ES-I3 (cell line): ENCODE measurements at regions not wholly inside any gene's neighbourhood (a gene's known extent, or its start where the extent isn't known, plus 50 kb on each side); places are given as distances from the start of the nearest gene placed in this dataset.
"Not testable (repeated sequence)": the region's sequence is repeated elsewhere in the genome, so short reads cannot be mapped to it uniquely, and the experiment has no call there.

Experiments used
- H3K36me3 ChIP-seq: 2 replicates; pipeline ENCODE4 v1.6.1; 2013; ENCODE audit warnings: mild to moderate bottlenecking, low read length, control low read depth, moderate library complexity; ENCODE audit not compliant: insufficient read depth
- H3K4me1 ChIP-seq: 2 replicates; pipeline ENCODE4 v1.6.1; 2013; ENCODE audit warnings: mild to moderate bottlenecking, control low read depth, low read length; ENCODE audit not compliant: insufficient read depth
- H3K9ac ChIP-seq: 2 replicates; pipeline ENCODE4 v1.6.1; 2013; ENCODE audit warnings: low read depth, mild to moderate bottlenecking, low read length, moderate library complexity
- H3K9me3 ChIP-seq: 2 replicates; pipeline ENCODE4 v1.6.1; 2013; ENCODE audit warnings: mild to moderate bottlenecking, low read length, moderate library complexity; ENCODE audit not compliant: control insufficient read depth, insufficient read depth

DNA sequence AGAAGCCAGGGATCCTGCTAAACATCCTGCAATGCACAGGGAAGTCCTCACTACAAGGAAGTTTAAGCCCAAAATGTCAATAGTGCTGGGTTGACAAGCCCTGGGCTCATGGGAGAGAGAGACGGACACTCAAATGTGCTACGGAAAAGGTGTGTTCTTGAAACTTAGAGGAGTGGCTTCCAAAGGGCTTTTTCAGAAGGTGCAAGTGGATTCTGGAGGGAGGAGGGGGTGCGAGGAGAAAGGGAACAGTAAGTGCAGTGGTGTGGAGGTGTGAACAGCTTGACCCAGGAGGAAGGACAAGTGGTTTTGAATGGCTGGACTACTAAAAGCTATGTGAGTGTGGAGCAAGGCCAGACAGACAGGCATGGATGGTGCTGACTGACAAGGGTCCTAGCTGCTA lies 50.4 kb upstream of the CECR2 start:
- Histone ChIP-seq H3K36me3 (no peaks in the 10 kb centered on the region), H3K4me1 (peaks cover 4% of the 10 kb centered on the region; the same call in 1 of the 2 replicates), H3K9me3 (no peaks in the 10 kb centered on the region), H3K9ac (no peak overlapping the region)

GRCh38 chr22:17315310-17315709 lies 54.0 kb upstream of the CECR2 start:
- H3K4me1 ChIP-seq, result peaks cover 7% of the 10 kb centered on the region

GRCh38 chr22:17314487-17314886 lies 54.8 kb upstream of the CECR2 start:
- Histone ChIP-seq H3K4me1 (peaks cover 5% of the 10 kb centered on the region), H3K9me3 (no peaks in the 10 kb centered on the region), H3K9ac (no peak overlapping the region), H3K36me3 (no peaks in the 10 kb centered on the region)

More at GRCh38 chr22:17315310-17315709, 54.0 kb upstream of the CECR2 start:
- H3K9ac ChIP-seq, result no peak overlapping the region
- H3K36me3 ChIP-seq, result no peaks in the 10 kb centered on the region
- H3K9me3 ChIP-seq, result no peaks in the 10 kb centered on the region

- H3K9ac ChIP-seq, result no peak overlapping the region
- no peaks in the 10 kb centered on the region for H3K9me3 ChIP-seq
- no peaks in the 10 kb centered on the region for H3K36me3 ChIP-seq
- peaks cover 3% of the 10 kb centered on the region; the same call in 1 of the 2 replicates for H3K4me1 ChIP-seq
Measured at GRCh38 chr22:17313626-17314025, 55.6 kb upstream of the CECR2 start.

DNA sequence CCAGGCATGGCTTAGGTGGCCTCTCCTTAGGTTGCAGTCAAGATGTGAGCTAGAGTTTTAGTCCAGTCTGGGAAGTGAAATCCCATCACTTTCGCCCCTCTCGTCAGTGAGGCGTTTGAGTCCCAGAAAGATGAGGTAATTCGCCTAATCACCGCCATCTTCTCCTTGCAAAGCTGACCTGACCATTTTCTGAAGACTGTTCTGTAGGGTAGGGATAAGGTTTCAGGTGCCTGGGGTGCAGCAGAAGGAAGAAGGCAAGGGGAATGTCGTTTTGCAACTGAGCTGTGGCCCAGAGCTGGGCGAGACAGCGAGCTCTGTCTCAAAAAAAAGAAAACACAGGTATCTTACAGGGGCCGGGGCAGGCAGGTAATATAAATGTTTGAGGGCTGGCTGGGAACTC lies 61.7 kb upstream of the CECR2 start:
- Histone ChIP-seq H3K36me3 (no peaks in the 10 kb centered on the region), H3K9me3 (no peaks in the 10 kb centered on the region), H3K9ac (no peak overlapping the region), H3K4me1 (peaks cover 14% of the 10 kb centered on the region; the same call in 1 of the 2 replicates)

GRCh38 chr22:17305076-17305475 lies 64.2 kb upstream of the CECR2 start:
- H3K36me3 ChIP-seq, result no peaks in the 10 kb centered on the region
- H3K9me3 ChIP-seq, result no peaks in the 10 kb centered on the region
- H3K4me1 ChIP-seq, result peaks cover 14% of the 10 kb centered on the region; the same call in 1 of the 2 replicates
- H3K9ac ChIP-seq, result no peak overlapping the region

- H3K9ac ChIP-seq, result no peak overlapping the region
Measured at GRCh38 chr22:17303840-17304779, 65.2 kb upstream of the CECR2 start.

DNA sequence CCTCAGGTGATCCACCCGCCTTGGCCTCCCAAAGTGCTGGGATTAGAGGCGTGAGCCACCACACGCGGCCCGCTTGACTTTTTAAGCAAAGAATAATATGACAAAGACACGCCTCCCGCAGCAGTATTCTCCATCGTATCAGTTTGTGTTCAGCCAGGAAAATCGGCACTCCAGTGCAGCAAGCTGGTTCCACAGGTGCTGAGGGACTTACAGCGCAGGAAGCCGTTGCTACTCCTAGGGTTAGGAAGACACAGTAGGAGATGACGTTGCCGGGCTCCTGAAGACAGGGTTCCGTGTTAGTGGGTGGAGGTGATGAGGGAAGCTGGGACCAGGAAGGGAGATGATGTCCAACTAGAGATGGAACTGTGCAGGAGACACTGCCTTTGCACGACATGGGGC lies 65.8 kb upstream of the CECR2 start:
- peaks cover 14% of the 10 kb centered on the region; the same call in 1 of the 2 replicates for H3K4me1 ChIP-seq
- no peaks in the 10 kb centered on the region for H3K36me3 ChIP-seq
- H3K9me3 ChIP-seq, result peaks cover 5% of the 10 kb centered on the region
- H3K9ac ChIP-seq, result no peak overlapping the region

More at GRCh38 chr22:17303840-17304779, 65.2 kb upstream of the CECR2 start:
- peaks cover 5% of the 10 kb centered on the region for H3K9me3 ChIP-seq
- no peaks in the 10 kb centered on the region for H3K36me3 ChIP-seq
- peaks cover 14% of the 10 kb centered on the region; the same call in 1 of the 2 replicates for H3K4me1 ChIP-seq

GRCh38 chr22:17302616-17303015 lies 66.6 kb upstream of the CECR2 start:
- peaks cover 5% of the 10 kb centered on the region for H3K9me3 ChIP-seq
- H3K36me3 ChIP-seq, result no peaks in the 10 kb centered on the region
- H3K9ac ChIP-seq, result no peak overlapping the region
- H3K4me1 ChIP-seq, result peaks cover 10% of the 10 kb centered on the region; the same call in 1 of the 2 replicates

DNA sequence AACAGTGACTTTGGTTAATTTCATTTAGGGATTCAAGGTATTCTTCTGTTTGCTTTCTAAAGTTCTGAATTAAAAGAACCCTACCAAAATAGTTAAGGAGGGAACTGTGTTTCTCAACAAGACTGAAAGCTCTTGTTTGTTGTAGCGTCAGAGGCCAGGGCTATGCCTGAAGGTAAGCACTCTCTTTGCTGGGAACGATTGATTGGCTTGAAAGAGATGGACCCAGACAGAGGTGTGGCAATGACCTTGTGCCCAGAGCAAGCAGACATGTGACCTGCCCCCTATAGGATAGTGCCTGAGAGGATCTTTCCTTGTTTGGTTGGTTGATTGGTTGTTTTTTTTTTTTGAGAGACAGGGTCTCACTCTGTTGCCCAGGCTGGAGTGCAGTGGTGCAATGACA lies 68.3 kb upstream of the CECR2 start:
- Histone ChIP-seq H3K9me3 (peaks cover 5% of the 10 kb centered on the region), H3K9ac (no peak overlapping the region), H3K4me1 (no peaks in the 10 kb centered on the region), H3K36me3 (no peaks in the 10 kb centered on the region)

GRCh38 chr22:17298805-17299502 lies 70.3 kb upstream of the CECR2 start:
- H3K4me1 ChIP-seq, H3K9ac ChIP-seq, H3K9me3 ChIP-seq: not testable (repeated sequence)

DNA sequence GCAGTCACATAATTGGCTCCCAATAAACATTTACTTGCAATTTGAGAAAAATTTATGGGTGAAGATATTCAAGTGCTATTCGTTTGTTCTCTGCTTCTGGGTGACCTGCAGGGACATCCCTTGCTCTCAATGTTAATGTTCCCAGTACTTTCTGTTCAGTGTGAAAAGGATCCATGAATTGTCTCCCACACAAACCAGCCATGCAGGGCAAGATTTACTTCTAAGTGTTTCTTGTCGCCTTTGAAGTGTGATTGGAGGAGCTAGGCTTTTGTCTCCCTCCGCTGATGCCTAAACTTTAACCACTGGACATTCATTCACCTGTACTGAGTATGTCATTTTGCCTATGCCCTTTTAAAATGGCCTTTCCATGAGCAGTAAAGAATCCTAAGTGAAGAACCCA lies 66.4 kb upstream of the ADA2 start:
- Histone ChIP-seq H3K9ac (no peak overlapping the region), H3K9me3 (no peaks in the 10 kb centered on the region), H3K4me1 (0 out of 2 replicates have a peak, but pooled peaks cover 3% of the 10 kb centered on the region), H3K36me3 (no peaks in the 10 kb centered on the region)

More at GRCh38 chr22:17298805-17299502, 70.3 kb upstream of the CECR2 start:
- H3K36me3 ChIP-seq, result not testable (repeated sequence)

GRCh38 chr22:17284888-17285287 lies 65.7 kb upstream of the ADA2 start:
- Histone ChIP-seq H3K4me1 (0 out of 2 replicates have a peak, but pooled peaks cover 3% of the 10 kb centered on the region), H3K9me3 (no peaks in the 10 kb centered on the region), H3K9ac (no peak overlapping the region), H3K36me3 (no peaks in the 10 kb centered on the region)

GRCh38 chr22:17284466-17284865 lies 65.2 kb upstream of the ADA2 start:
- Histone ChIP-seq H3K36me3 (no peaks in the 10 kb centered on the region), H3K9me3 (no peaks in the 10 kb centered on the region), H3K9ac (no peak overlapping the region), H3K4me1 (0 out of 2 replicates have a peak, but pooled peaks cover 3% of the 10 kb centered on the region)
